Neural progenitor cell (in vitro differentiated cells): ENCODE measurements at regions not wholly inside any gene's neighbourhood (a gene's known extent, or its start where the extent isn't known, plus 50 kb on each side); places are given as distances from the start of the nearest gene placed in this dataset.

Experiments used
- EZH2 ChIP-seq: fragments of 200-600 bp; sonication (generic); IDR thresholded peaks from 2 replicates; pipeline ENCODE4 v1.6.1; 2017; ENCODE audit warnings: antibody characterized with exemption, mild to moderate bottlenecking, moderate library complexity
- EZH2phosphoT487 ChIP-seq: fragments of 200-600 bp; sonication (generic); IDR thresholded peaks from 2 replicates; pipeline ENCODE4 v1.6.1; 2017; ENCODE audit warnings: antibody characterized with exemption
- TF ChIP-seq, protein P1 (sequence below): fragments of 200-600 bp; sonication (generic); IDR thresholded peaks from 2 replicates; pipeline ENCODE4 v1.5.1; 2017; ENCODE audit warnings: antibody characterized with exemption, mild to moderate bottlenecking

DNA sequence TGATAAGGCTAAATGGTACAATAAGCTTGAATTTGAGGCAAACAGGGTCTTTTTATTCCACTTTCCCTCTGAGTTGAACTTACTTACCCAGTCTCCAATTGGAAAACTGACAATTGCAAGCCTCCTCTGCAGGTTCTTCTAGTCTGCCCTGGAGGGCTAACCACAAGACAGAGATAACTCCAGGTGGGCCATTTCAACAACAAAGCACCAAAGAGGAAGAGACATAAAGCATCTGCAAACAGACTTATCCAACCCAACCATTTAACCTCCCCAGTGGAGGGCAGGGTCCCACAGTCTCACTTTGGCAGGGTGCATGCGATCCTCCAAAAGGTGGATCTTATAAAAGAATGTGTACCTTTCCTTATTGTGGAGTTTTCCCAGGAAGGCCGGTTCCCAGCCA is 525.8 kb downstream of the DIPK2A start:
- TF ChIP-seq, protein P1, sequence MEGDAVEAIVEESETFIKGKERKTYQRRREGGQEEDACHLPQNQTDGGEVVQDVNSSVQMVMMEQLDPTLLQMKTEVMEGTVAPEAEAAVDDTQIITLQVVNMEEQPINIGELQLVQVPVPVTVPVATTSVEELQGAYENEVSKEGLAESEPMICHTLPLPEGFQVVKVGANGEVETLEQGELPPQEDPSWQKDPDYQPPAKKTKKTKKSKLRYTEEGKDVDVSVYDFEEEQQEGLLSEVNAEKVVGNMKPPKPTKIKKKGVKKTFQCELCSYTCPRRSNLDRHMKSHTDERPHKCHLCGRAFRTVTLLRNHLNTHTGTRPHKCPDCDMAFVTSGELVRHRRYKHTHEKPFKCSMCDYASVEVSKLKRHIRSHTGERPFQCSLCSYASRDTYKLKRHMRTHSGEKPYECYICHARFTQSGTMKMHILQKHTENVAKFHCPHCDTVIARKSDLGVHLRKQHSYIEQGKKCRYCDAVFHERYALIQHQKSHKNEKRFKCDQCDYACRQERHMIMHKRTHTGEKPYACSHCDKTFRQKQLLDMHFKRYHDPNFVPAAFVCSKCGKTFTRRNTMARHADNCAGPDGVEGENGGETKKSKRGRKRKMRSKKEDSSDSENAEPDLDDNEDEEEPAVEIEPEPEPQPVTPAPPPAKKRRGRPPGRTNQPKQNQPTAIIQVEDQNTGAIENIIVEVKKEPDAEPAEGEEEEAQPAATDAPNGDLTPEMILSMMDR, result no peak
- TF ChIP-seq EZH2 (no peak), EZH2phosphoT487 (no peak)
